Activated CD8-positive, alpha-beta T cell treated with anti-CD3 and anti-CD28 coated beads for 36 hours (primary cell): ENCODE measurements at regions not wholly inside any gene's neighbourhood (a gene's known extent, or its start where the extent isn't known, plus 50 kb on each side); places are given as distances from the start of the nearest gene placed in this dataset.
A peak's percentile ranks its signal among the peaks of the same experiment; 100 is the strongest.

ENCODE experiments used
- ATAC-seq: fragments of 200-7000 bp; cut with Tn5 transposase; one replicate; pipeline ENCODE4 v1.10.0; 2021; ENCODE audit warnings: mild to moderate bottlenecking, moderate library complexity
- CTCF ChIA-PET: fragments of 350-600 bp; sonication (Branson Sonifier 250); formaldehyde crosslinking; loops from one replicate; lab custom pipeline; 2021; ENCODE audit warnings: antibody characterized with exemption; lab: Charles Lee
- POLR2A ChIA-PET: fragments of 350-600 bp; sonication (Branson Sonifier 250); formaldehyde crosslinking; loops from one replicate; lab custom pipeline; 2021; ENCODE audit warnings: antibody characterized with exemption; lab: Charles Lee
- DNase-seq: peaks from one replicate; pipeline ENCODE4 v3.0.0-alpha.2; 2020
- H3K27ac Mint-ChIP-seq: one replicate; pipeline ENCODE4 v1.8.0; 2021; ENCODE audit warnings: mild to moderate bottlenecking, mixed read lengths
- H3K27me3 Mint-ChIP-seq: one replicate; pipeline ENCODE4 v1.8.0; 2021; ENCODE audit warnings: mixed read lengths
- H3K36me3 Mint-ChIP-seq: one replicate; pipeline ENCODE4 v1.8.0; 2021; ENCODE audit warnings: low read depth, mixed read lengths
- H3K4me1 Mint-ChIP-seq: one replicate; pipeline ENCODE4 v1.8.0; 2021; ENCODE audit warnings: low read depth, mixed read lengths
- H3K4me3 Mint-ChIP-seq: one replicate; pipeline ENCODE4 v1.8.0; 2021; ENCODE audit warnings: mild to moderate bottlenecking, moderate library complexity, mixed read lengths
- H3K9me3 Mint-ChIP-seq: one replicate; pipeline ENCODE4 v1.8.0; 2021; ENCODE audit warnings: mixed read lengths
- intact Hi-C: fragments of 100-400 bp; cut with micrococcal nuclease; formaldehyde crosslinking; loops from one replicate; pipeline ENCODE4 v1.10.0; 2022
- TF ChIP-seq, protein P1 (sequence below): fragments of 200-600 bp; IDR thresholded peaks from one replicate; pipeline ENCODE4 v1.8.0; 2022; ENCODE audit warnings: antibody characterized with exemption, mild to moderate bottlenecking

DNA sequence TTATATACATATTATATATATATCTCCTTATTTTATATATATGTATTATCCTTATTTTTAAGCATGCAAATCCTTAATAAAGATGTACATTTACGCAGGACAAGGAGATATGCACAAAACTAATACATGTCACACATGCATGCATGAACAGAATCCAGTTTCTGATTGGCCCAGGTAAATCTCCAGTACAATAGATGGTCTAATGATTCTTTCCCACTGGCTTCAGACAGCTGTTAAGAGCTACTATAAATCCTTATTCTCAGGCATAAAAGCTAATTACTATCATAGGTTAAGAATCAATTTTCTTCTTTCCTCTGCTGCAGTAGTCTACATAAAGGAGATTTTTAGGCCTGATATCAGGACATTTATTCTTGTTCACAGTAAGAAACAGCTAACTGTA, 689.8 kb downstream of the KCTD8 start:
- no peak for DNase-seq
- CTCF ChIA-PET = no interaction called here
- TF ChIP-seq, protein P1, sequence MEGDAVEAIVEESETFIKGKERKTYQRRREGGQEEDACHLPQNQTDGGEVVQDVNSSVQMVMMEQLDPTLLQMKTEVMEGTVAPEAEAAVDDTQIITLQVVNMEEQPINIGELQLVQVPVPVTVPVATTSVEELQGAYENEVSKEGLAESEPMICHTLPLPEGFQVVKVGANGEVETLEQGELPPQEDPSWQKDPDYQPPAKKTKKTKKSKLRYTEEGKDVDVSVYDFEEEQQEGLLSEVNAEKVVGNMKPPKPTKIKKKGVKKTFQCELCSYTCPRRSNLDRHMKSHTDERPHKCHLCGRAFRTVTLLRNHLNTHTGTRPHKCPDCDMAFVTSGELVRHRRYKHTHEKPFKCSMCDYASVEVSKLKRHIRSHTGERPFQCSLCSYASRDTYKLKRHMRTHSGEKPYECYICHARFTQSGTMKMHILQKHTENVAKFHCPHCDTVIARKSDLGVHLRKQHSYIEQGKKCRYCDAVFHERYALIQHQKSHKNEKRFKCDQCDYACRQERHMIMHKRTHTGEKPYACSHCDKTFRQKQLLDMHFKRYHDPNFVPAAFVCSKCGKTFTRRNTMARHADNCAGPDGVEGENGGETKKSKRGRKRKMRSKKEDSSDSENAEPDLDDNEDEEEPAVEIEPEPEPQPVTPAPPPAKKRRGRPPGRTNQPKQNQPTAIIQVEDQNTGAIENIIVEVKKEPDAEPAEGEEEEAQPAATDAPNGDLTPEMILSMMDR = no peak
- ATAC-seq = no peak
- Mint-ChIP-seq H3K36me3 (no peaks in the 10 kb centered on the region), H3K27me3 (no peaks in the 10 kb centered on the region), H3K27ac (no peak overlapping the region), H3K9me3 (peaks cover 9% of the 10 kb centered on the region), H3K4me3 (no peak overlapping the region), H3K4me1 (no peaks in the 10 kb centered on the region)
- POLR2A ChIA-PET = no interaction called here
- intact Hi-C loops = no loop called here

DNA sequence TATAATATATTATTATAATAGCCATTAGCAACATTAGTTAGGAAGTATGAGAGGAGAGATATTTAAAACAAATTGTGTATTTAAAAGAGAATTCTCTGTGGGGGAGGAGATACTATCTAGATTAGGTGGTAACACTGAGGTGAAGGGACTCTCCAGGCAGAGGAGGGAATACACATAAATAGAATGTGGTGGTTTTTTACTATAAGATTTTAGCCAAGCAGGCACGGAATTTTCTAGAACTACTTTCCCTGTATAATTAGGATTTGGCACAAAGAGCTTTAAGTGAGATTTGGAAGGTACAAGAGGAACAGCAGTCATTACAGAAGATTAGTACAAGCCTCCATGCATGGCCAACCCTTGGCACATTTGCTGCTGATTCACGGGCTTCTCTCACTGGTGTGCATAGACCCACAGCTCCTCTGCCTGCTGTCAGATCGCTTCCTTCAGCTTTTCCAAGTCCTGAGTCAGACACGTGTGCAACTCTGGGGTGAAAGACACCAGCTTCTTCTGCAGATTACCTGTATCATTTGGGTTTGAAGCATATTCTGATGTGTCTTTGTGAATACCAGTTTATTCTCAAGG, 685.5 kb downstream of the KCTD8 start:
- Mint-ChIP-seq H3K9me3 (peaks cover 3% of the 10 kb centered on the region), H3K27me3 (no peaks in the 10 kb centered on the region), H3K4me1 (no peaks in the 10 kb centered on the region), H3K27ac (no peak overlapping the region), H3K4me3 (no peak overlapping the region), H3K36me3 (no peaks in the 10 kb centered on the region)
- ATAC-seq (no peak), DNase-seq (no peak)
- TF ChIP-seq, protein P1 = no peak
- ChIA-PET CTCF (no interaction called here), POLR2A (no interaction called here)
- intact Hi-C loops = no loop called here

DNA sequence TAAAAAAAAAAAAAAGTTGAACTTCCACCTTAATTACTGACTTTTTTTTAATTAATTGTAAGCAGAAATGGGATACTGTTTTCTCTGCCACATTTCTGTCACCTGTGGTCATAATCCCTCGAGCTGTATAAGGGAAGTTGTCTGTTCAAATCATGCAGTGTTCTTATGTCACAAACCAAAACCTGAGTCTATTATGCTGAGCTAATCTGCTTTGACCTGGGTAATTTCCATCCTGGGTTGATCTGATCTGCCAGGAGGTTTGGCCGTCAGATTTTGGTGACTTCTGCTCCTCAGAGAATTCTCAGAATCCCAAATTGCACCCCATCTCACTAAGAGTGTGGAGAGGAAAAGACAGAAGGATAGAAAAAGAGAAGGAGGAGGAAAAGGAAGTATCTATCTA, 683.1 kb downstream of the KCTD8 start:
- Mint-ChIP-seq H3K4me3 (no peak overlapping the region), H3K9me3 (peaks cover 3% of the 10 kb centered on the region), H3K27ac (no peak overlapping the region), H3K27me3 (no peaks in the 10 kb centered on the region), H3K4me1 (no peaks in the 10 kb centered on the region), H3K36me3 (no peaks in the 10 kb centered on the region)
- intact Hi-C loops = no loop called here
- ChIA-PET CTCF (no interaction called here), POLR2A (no interaction called here)
- DNase-seq = no peak
- TF ChIP-seq, protein P1 = no peak
- ATAC-seq = no peak

DNA sequence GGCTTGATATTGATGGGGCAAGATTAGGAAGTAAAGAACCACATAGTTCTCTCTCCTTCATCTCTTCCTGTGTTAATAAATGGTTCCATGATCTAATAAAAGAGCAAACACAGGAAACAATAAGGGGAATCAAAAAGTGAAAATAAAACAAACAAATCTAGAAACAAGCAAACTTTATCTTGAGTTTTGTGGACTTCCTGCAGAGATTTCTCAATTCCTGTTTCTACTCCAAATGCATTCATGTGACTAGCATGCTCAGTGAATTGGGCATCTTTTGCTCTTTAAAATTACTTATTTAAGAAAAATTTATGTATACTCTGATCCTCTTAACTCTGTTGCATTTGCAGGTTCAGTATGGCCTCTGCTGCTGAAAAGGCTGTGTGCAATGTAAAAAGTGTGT, 682.0 kb downstream of the KCTD8 start:
- TF ChIP-seq, protein P1 = no peak
- no peaks in the 10 kb centered on the region for H3K9me3 Mint-ChIP-seq
- no peak overlapping the region for H3K4me3 Mint-ChIP-seq
- ATAC-seq (no peak), DNase-seq (no peak)
- intact Hi-C loops = no loop called here
- H3K27ac Mint-ChIP-seq = no peak overlapping the region
- H3K4me1 Mint-ChIP-seq = no peaks in the 10 kb centered on the region
- ChIA-PET POLR2A (no interaction called here), CTCF (no interaction called here)
- no peaks in the 10 kb centered on the region for H3K36me3 Mint-ChIP-seq
- H3K27me3 Mint-ChIP-seq = no peaks in the 10 kb centered on the region

DNA sequence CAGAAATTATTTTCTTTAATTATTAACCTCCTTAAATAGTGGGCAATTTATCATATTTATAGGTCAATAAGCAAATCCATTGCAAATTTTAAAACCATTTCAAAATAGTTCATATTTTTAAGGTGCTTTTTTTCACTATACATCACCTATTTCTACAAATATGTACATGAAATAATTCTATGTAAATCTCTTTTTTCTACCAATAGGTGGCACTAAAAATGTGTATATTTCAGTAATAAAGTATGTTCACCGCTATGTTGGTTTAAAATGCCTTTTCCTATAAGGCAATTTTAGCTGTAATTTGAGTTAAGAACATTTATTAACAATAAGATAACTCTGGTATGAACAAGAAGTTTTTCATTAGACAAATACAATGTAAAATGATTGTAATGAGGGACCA, 672.2 kb downstream of the KCTD8 start:
- peaks cover 2% of the 10 kb centered on the region for H3K9me3 Mint-ChIP-seq
- CTCF ChIA-PET = no interaction called here
- DNase-seq = no peak

More for the DNA sequence above, 672.2 kb downstream of the KCTD8 start:
- no peaks in the 10 kb centered on the region for H3K36me3 Mint-ChIP-seq
- ATAC-seq = no peak
- TF ChIP-seq, protein P1 = peak; percentile 30
- intact Hi-C loops = no loop called here
- no peak overlapping the region for H3K27ac Mint-ChIP-seq
- no peaks in the 10 kb centered on the region for H3K27me3 Mint-ChIP-seq
- no peak overlapping the region for H3K4me3 Mint-ChIP-seq
- POLR2A ChIA-PET = no interaction called here
- H3K4me1 Mint-ChIP-seq = no peaks in the 10 kb centered on the region
